MCF 10A (cell line): ENCODE measurements at regions not wholly inside any gene's neighbourhood (a gene's known extent, or its start where the extent isn't known, plus 50 kb on each side); places are given as distances from the start of the nearest gene placed in this dataset.
A peak's percentile ranks its signal among the peaks of the same experiment; 100 is the strongest.

ENCODE experiments used
- BruUV-seq: library from RNA; stranded (reverse); fragments of 400-500 nt; replicated peaks from 2 replicates; lab custom pipeline; 2021; lab: Mats Ljungman, UMichigan
- CTCF ChIA-PET: fragments of 300-600 bp; sonication (Branson Sonifier 250); formaldehyde crosslinking; extraction: SDS; loops from one replicate; lab custom pipeline; 2021; ENCODE audit warnings: antibody characterized with exemption, inconsistent platforms; lab: Yijun Ruan, JAX
- POLR2A ChIA-PET: fragments of 300-600, 350-650 bp; sonication (Branson Sonifier 250); formaldehyde crosslinking; extraction: SDS; loops from one replicate; lab custom pipeline; 2020; ENCODE audit warnings: antibody characterized with exemption, inconsistent platforms; lab: Yijun Ruan, JAX
- DNase-seq: peaks from one replicate; pipeline ENCODE4 v3.0.0-alpha.2; 2018; ENCODE audit not compliant: unreplicated experiment
- H3K27ac Mint-ChIP-seq: one replicate; pipeline ENCODE4 v1.8.0; 2022; ENCODE audit warnings: mild to moderate bottlenecking, low read depth, mixed read lengths; ENCODE audit not compliant: unreplicated experiment
- H3K27me3 Mint-ChIP-seq: one replicate; pipeline ENCODE4 v1.8.0; 2022; ENCODE audit warnings: mixed read lengths; ENCODE audit not compliant: insufficient read depth, unreplicated experiment
- H3K36me3 Mint-ChIP-seq: one replicate; pipeline ENCODE4 v1.8.0; 2022; ENCODE audit warnings: mild to moderate bottlenecking, moderate library complexity, mixed read lengths; ENCODE audit not compliant: insufficient read depth, unreplicated experiment
- H3K4me1 Mint-ChIP-seq: one replicate; pipeline ENCODE4 v1.8.0; 2022; ENCODE audit warnings: mixed read lengths; ENCODE audit not compliant: insufficient read depth, unreplicated experiment
- H3K4me3 Mint-ChIP-seq: one replicate; pipeline ENCODE4 v1.8.0; 2022; ENCODE audit warnings: mild to moderate bottlenecking, moderate library complexity, mixed read lengths; ENCODE audit not compliant: unreplicated experiment
- H3K9me3 Mint-ChIP-seq: one replicate; pipeline ENCODE4 v1.8.0; 2022; ENCODE audit warnings: mixed read lengths; ENCODE audit not compliant: unreplicated experiment
- intact Hi-C: fragments of 100-400 bp; cut with micrococcal nuclease; formaldehyde crosslinking; loops from 2 replicates; pipeline ENCODE4 v1.14.1; 2022
- TF ChIP-seq, protein P1 (sequence below): fragments of 200-600 bp; IDR thresholded peaks from one replicate; pipeline ENCODE4 v1.8.0; 2022; ENCODE audit warnings: antibody characterized with exemption, mild to moderate bottlenecking; ENCODE audit not compliant: unreplicated experiment

DNA sequence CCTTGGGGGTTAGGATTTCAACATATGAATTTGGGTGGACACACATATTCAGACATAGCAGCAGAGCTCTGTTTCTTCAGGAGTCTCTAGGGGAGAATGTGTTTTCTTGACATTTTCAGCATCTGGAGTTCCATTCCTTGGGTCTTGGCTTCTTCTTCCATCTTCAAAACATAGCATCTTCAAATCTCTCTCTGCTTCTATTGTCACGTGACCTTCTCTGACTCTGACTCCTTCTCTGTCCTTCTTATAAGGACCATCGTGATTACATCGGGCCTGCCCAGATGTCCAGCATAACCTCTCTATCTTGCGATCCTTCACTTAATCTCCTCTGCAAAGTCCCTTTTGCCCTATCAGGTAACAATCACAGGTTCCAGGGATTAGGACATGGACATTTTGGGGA lies 101.0 kb upstream of the CHD6 start:
- H3K27ac Mint-ChIP-seq, result no peak overlapping the region
- ChIA-PET CTCF (interaction anchor here (7.7 to 11.8 kb wide), 3 partner anchors 13 to 21 kb away, joined by 34 to 111 read pairs (median 95); no protein-coding TSS in a partner anchor), POLR2A (no interaction called here)
- H3K9me3 Mint-ChIP-seq, result no peaks in the 10 kb centered on the region
- intact Hi-C loops, result no loop called here
- DNase-seq, result no peak
- no peaks in the 10 kb centered on the region for H3K36me3 Mint-ChIP-seq
- BruUV-seq, result no TSS peak
- H3K27me3 Mint-ChIP-seq, result no peaks in the 10 kb centered on the region
- H3K4me1 Mint-ChIP-seq, result no peaks in the 10 kb centered on the region
- TF ChIP-seq, protein P1, sequence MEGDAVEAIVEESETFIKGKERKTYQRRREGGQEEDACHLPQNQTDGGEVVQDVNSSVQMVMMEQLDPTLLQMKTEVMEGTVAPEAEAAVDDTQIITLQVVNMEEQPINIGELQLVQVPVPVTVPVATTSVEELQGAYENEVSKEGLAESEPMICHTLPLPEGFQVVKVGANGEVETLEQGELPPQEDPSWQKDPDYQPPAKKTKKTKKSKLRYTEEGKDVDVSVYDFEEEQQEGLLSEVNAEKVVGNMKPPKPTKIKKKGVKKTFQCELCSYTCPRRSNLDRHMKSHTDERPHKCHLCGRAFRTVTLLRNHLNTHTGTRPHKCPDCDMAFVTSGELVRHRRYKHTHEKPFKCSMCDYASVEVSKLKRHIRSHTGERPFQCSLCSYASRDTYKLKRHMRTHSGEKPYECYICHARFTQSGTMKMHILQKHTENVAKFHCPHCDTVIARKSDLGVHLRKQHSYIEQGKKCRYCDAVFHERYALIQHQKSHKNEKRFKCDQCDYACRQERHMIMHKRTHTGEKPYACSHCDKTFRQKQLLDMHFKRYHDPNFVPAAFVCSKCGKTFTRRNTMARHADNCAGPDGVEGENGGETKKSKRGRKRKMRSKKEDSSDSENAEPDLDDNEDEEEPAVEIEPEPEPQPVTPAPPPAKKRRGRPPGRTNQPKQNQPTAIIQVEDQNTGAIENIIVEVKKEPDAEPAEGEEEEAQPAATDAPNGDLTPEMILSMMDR, result no peak
- no peak overlapping the region for H3K4me3 Mint-ChIP-seq

DNA sequence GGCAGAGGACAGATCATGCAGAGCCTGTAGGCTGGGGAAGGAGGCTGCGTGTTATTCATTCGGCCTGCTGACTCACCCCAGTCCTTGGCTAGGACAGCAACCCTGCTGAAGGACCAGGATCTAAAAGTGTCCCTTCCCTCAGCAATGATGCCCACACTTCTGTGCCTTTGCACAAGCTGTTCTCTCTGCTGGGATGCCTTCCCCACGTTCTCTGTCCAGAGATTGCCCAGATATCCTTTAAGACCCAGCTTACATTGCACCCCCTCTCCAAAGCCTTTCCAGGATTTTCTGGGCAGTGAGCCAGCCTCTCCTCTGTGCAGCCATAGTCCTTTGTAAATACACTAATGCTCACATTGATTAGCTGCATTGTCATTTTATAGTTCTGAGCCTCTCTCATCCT lies 99.3 kb upstream of the CHD6 start:
- POLR2A ChIA-PET, result interaction anchor here (0.7 kb wide), 1 partner anchor 18 kb away, joined by 3 read pairs; no protein-coding TSS in a partner anchor
- Mint-ChIP-seq H3K4me1 (no peaks in the 10 kb centered on the region), H3K36me3 (no peaks in the 10 kb centered on the region), H3K27me3 (peaks cover 13% of the 10 kb centered on the region), H3K9me3 (no peaks in the 10 kb centered on the region), H3K27ac (no peak overlapping the region), H3K4me3 (no peak overlapping the region)
- no TSS peak for BruUV-seq
- peak; percentile 30 for DNase-seq
- intact Hi-C loops, result no loop called here
- CTCF ChIA-PET, result interaction anchor here (0.6 to 11.8 kb wide), 7 partner anchors 10 to 373 kb away, joined by 3 to 111 read pairs (median 6); no protein-coding TSS in a partner anchor
- TF ChIP-seq, protein P1, result no peak

DNA sequence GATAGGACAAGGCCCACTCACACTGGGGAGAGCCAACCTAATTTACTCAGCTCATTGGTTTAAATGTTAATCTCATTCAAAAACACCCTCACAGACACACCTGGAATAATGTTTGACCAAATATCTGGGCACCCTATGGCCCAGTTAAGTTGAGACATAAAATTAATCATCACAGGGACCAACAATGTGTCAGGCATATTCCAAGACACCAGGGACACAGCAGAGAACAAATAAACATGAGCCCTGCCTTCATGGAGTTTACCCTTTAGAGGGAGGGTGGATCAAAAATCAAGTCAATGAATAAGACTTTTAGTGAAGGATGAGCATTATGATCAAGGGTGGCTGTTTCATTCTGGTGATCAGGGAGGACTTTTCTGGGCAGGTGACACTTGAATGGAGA lies 98.7 kb upstream of the CHD6 start:
- Mint-ChIP-seq H3K4me1 (no peaks in the 10 kb centered on the region), H3K36me3 (no peaks in the 10 kb centered on the region), H3K4me3 (no peak overlapping the region), H3K9me3 (no peaks in the 10 kb centered on the region), H3K27me3 (peaks cover 15% of the 10 kb centered on the region), H3K27ac (no peak overlapping the region)
- intact Hi-C loops, result no loop called here
- ChIA-PET CTCF (interaction anchor here (7.7 to 11.8 kb wide), 3 partner anchors 16 to 21 kb away, joined by 34 to 111 read pairs (median 95); no protein-coding TSS in a partner anchor), POLR2A (no interaction called here)
- TF ChIP-seq, protein P1, result no peak
- BruUV-seq, result no TSS peak
- DNase-seq, result no peak

- no peak overlapping the region for H3K27ac Mint-ChIP-seq
- ChIA-PET POLR2A (no interaction called here), CTCF (interaction anchor here (0.6 to 11.8 kb wide), 7 partner anchors 9 to 963 kb away, joined by 3 to 111 read pairs (median 3); no protein-coding TSS in a partner anchor)
- no TSS peak for BruUV-seq
- H3K27me3 Mint-ChIP-seq, result peaks cover 15% of the 10 kb centered on the region
- intact Hi-C loops, result no loop called here
- H3K4me3 Mint-ChIP-seq, result no peak overlapping the region
- TF ChIP-seq, protein P1, result no peak
- no peaks in the 10 kb centered on the region for H3K36me3 Mint-ChIP-seq
- H3K9me3 Mint-ChIP-seq, result no peaks in the 10 kb centered on the region
- H3K4me1 Mint-ChIP-seq, result no peaks in the 10 kb centered on the region
- no peak for DNase-seq
Observed at GRCh38 chr20:41716436-41716835, 98.3 kb upstream of the CHD6 start.
